PC-9 (cell line): ENCODE measurements at regions not wholly inside any gene's neighbourhood (a gene's known extent, or its start where the extent isn't known, plus 50 kb on each side); places are given as distances from the start of the nearest gene placed in this dataset.

Source experiments
- BruUV-seq: library from RNA; stranded (reverse); fragments of 400-500 nt; replicated peaks from 2 replicates; lab custom pipeline; 2021; lab: Mats Ljungman, UMichigan
- CTCF ChIA-PET: fragments of 300-600 bp; sonication (Branson Sonifier 250); formaldehyde crosslinking; loops from one replicate; lab custom pipeline; 2022; ENCODE audit warnings: antibody characterized with exemption; lab: Charles Lee
- POLR2A ChIA-PET: fragments of 300-600 bp; sonication (Branson Sonifier 250); formaldehyde crosslinking; loops from one replicate; lab custom pipeline; 2022; ENCODE audit warnings: antibody characterized with exemption; ENCODE audit not compliant: unreplicated experiment; lab: Charles Lee
- DNase-seq, 2 experiments: peaks; one replicate each; pipeline versions ENCODE4 v3.0.0 to v3.0.0-alpha.2; 2015 to 2022; ENCODE audit warnings: mixed read lengths in 1 of 2
- H2AFZ ChIP-seq: fragments of 200-600 bp; sonication (generic); 2 replicates; pipeline ENCODE4 v1.8.1; 2017; ENCODE audit warnings: antibody characterized with exemption
- H3F3A ChIP-seq: fragments of 200-600 bp; sonication (generic); 2 replicates; pipeline ENCODE4 v1.8.1; 2017; ENCODE audit warnings: antibody characterized with exemption, mild to moderate bottlenecking, low read depth; ENCODE audit not compliant: insufficient read depth
- H3K27ac ChIP-seq: fragments of 200-600 bp; sonication (generic); 2 replicates; pipeline ENCODE4 v1.6.1; 2016; ENCODE audit warnings: mixed run types
- H3K27me3 ChIP-seq: fragments of 200-600 bp; sonication (generic); 2 replicates; pipeline ENCODE4 v1.6.1; 2016; ENCODE audit warnings: low read depth, mixed run types; ENCODE audit not compliant: insufficient read depth
- H3K36me3 ChIP-seq: fragments of 200-600 bp; sonication (generic); 2 replicates; pipeline ENCODE4 v1.6.1; 2016; ENCODE audit warnings: low read depth, mixed run types
- H3K4me1 ChIP-seq: fragments of 200-600 bp; sonication (generic); replicated peaks from 2 replicates; pipeline ENCODE4 v1.6.1; 2016; ENCODE audit warnings: mixed run types; ENCODE audit not compliant: insufficient read depth
- H3K4me2 ChIP-seq: fragments of 200-600 bp; sonication (generic); 2 replicates; pipeline ENCODE4 v1.6.1; 2017; ENCODE audit warnings: mixed run types
- H3K4me3 ChIP-seq: fragments of 200-600 bp; sonication (generic); 2 replicates; pipeline ENCODE4 v1.6.1; 2016; ENCODE audit warnings: mixed run types
- H3K79me2 ChIP-seq: fragments of 200-600 bp; sonication (generic); 2 replicates; pipeline ENCODE4 v1.6.1; 2017; ENCODE audit warnings: low read depth, mixed run types
- H3K9me2 ChIP-seq: fragments of 200-600 bp; sonication (generic); 2 replicates; pipeline ENCODE4 v1.8.1; 2017; ENCODE audit warnings: mild to moderate bottlenecking; ENCODE audit not compliant: insufficient read depth
- H3K9me3 ChIP-seq: fragments of 200-600 bp; sonication (generic); 2 replicates; pipeline ENCODE4 v1.8.1; 2016; ENCODE audit warnings: low read depth; ENCODE audit not compliant: insufficient read depth
- H4K20me1 ChIP-seq: fragments of 200-600 bp; sonication (generic); 2 replicates; pipeline ENCODE4 v1.8.1; 2017; ENCODE audit not compliant: insufficient read depth
- CTCF ChIP-seq: fragments of 200-600 bp; sonication (generic); conservative IDR thresholded peaks from 2 replicates; pipeline ENCODE4 v1.6.1; 2017; ENCODE audit warnings: mixed run types, antibody characterized with exemption, mild to moderate bottlenecking, moderate library complexity
- EZH2 ChIP-seq: fragments of 200-600 bp; sonication (generic); IDR thresholded peaks from 2 replicates; pipeline ENCODE4 v1.8.0; 2017; ENCODE audit warnings: antibody characterized with exemption, low read depth
- intact Hi-C: fragments of 100-400 bp; cut with micrococcal nuclease; formaldehyde crosslinking; loops from one replicate; pipeline ENCODE4 v1.10.0; 2022; ENCODE audit not compliant: unreplicated experiment

- ChIA-PET CTCF (no interaction called here), POLR2A (no interaction called here)
- Histone ChIP-seq H2AFZ (no peak overlapping the region), H4K20me1 (no peaks in the 10 kb centered on the region), H3K4me2 (no peak overlapping the region), H3K36me3 (no peaks in the 10 kb centered on the region), H3K27me3 (peaks cover 66% of the 10 kb centered on the region), H3F3A (no peaks in the 10 kb centered on the region), H3K4me3 (no peak overlapping the region), H3K9me2 (no peaks in the 10 kb centered on the region), H3K4me1 (no peaks in the 10 kb centered on the region), H3K79me2 (no peaks in the 10 kb centered on the region), H3K9me3 (no peaks in the 10 kb centered on the region), H3K27ac (no peak overlapping the region)
- no TSS peak for BruUV-seq
- no peak for DNase-seq
- intact Hi-C loops = no loop called here
- TF ChIP-seq CTCF (no peak), EZH2 (no peak)
Measured at GRCh38 chr20:59378396-59378795, 78.0 kb downstream of the EDN3 start.

- H2AFZ ChIP-seq = no peak overlapping the region
- H3K4me3 ChIP-seq = no peak overlapping the region
- no peak overlapping the region for H3K27ac ChIP-seq
- ChIA-PET POLR2A (no interaction called here), CTCF (no interaction called here)
- H3K79me2 ChIP-seq = no peaks in the 10 kb centered on the region
- intact Hi-C loops = no loop called here
- no peak overlapping the region for H3K4me2 ChIP-seq
- BruUV-seq = no TSS peak
- H3K9me2 ChIP-seq = no peaks in the 10 kb centered on the region
- no peaks in the 10 kb centered on the region for H3K9me3 ChIP-seq
- no peaks in the 10 kb centered on the region for H3K36me3 ChIP-seq
- no peak for TF ChIP-seq EZH2
- no peak for TF ChIP-seq CTCF
- H3K27me3 ChIP-seq = peaks cover 69% of the 10 kb centered on the region
- no peak for DNase-seq
- H3F3A ChIP-seq = no peaks in the 10 kb centered on the region
- no peaks in the 10 kb centered on the region for H3K4me1 ChIP-seq
- no peaks in the 10 kb centered on the region for H4K20me1 ChIP-seq
Measured at GRCh38 chr20:59378966-59379365, 78.6 kb downstream of the EDN3 start.

- Histone ChIP-seq H3K27ac (no peak overlapping the region), H3K36me3 (no peaks in the 10 kb centered on the region), H4K20me1 (no peaks in the 10 kb centered on the region), H3K4me2 (no peak overlapping the region), H3K27me3 (peaks cover 77% of the 10 kb centered on the region), H3K4me1 (no peaks in the 10 kb centered on the region), H2AFZ (no peak overlapping the region), H3K79me2 (no peaks in the 10 kb centered on the region), H3K9me3 (no peaks in the 10 kb centered on the region), H3K9me2 (no peaks in the 10 kb centered on the region), H3F3A (no peaks in the 10 kb centered on the region), H3K4me3 (no peak overlapping the region)
- no peak for TF ChIP-seq CTCF
- no peak for TF ChIP-seq EZH2
- ChIA-PET CTCF (no interaction called here), POLR2A (no interaction called here)
- no peak for DNase-seq
- no TSS peak for BruUV-seq
- intact Hi-C loops = no loop called here
Measured at GRCh38 chr20:59381689-59382088, 81.3 kb downstream of the EDN3 start.
